Immature natural killer cell (primary cell): ENCODE measurements at regions not wholly inside any gene's neighbourhood (a gene's known extent, or its start where the extent isn't known, plus 50 kb on each side); places are given as distances from the start of the nearest gene placed in this dataset.

Experiments
- DNase-seq, 3 donors: peaks; one replicate each; pipeline ENCODE4 v3.0.0; 2022; ENCODE audit warnings: mixed read lengths in 1 of 3
- H3K27ac Mint-ChIP-seq, 6 donors: one replicate each; pipeline ENCODE4 v1.8.0; 2020; ENCODE audit warnings: mixed read lengths in 6 of 6, mild to moderate bottlenecking in 5 of 6, inconsistent platforms in 4 of 6, moderate library complexity in 3 of 6
- H3K27me3 Mint-ChIP-seq, 3 donors: one replicate each; pipeline ENCODE4 v1.8.0; 2020 to 2021; ENCODE audit warnings: low read depth in 3 of 3, mild to moderate bottlenecking in 3 of 3, mixed read lengths in 3 of 3, moderate library complexity in 3 of 3, inconsistent platforms in 1 of 3
- H3K36me3 Mint-ChIP-seq, 3 donors: one replicate each; pipeline ENCODE4 v1.8.0; 2020; ENCODE audit warnings: mixed read lengths in 3 of 3, inconsistent platforms in 2 of 3, mild to moderate bottlenecking in 2 of 3
- H3K4me1 Mint-ChIP-seq, 2 donors: one replicate each; pipeline ENCODE4 v1.8.0; 2020; ENCODE audit warnings: inconsistent platforms in 2 of 2, mild to moderate bottlenecking in 2 of 2, mixed read lengths in 2 of 2, moderate library complexity in 1 of 2
- H3K4me3 Mint-ChIP-seq, 5 donors: one replicate each; pipeline ENCODE4 v1.8.0; 2020; ENCODE audit warnings: mild to moderate bottlenecking in 5 of 5, mixed read lengths in 5 of 5, inconsistent platforms in 3 of 5, moderate library complexity in 3 of 5
- H3K9me3 Mint-ChIP-seq, 6 donors: one replicate each; pipeline ENCODE4 v1.8.0; 2020; ENCODE audit warnings: mild to moderate bottlenecking in 6 of 6, mixed read lengths in 6 of 6, inconsistent platforms in 4 of 6, moderate library complexity in 3 of 6

- no peak for DNase-seq
- Mint-ChIP-seq H3K36me3 (no peaks in the 10 kb centered on the region), H3K27ac (no peak overlapping the region), H3K4me1 (no peaks in the 10 kb centered on the region), H3K9me3 (peaks cover 0 to 8% (median 0%) of the 10 kb centered on the region in 6 donors), H3K27me3 (peaks cover 0 to 4% (median 0%) of the 10 kb centered on the region in 3 donors), H3K4me3 (no peak overlapping the region)
These were observed 304.9 kb upstream of the TCF21 start for GRCh38 chr6:133583907-133584427.

- Mint-ChIP-seq H3K27me3 (peaks cover 0 to 5% (median 0%) of the 10 kb centered on the region in 3 donors), H3K27ac (no peak overlapping the region), H3K4me1 (no peaks in the 10 kb centered on the region), H3K36me3 (no peaks in the 10 kb centered on the region), H3K9me3 (peaks cover 0 to 3% (median 0%) of the 10 kb centered on the region in 6 donors), H3K4me3 (no peak overlapping the region)
- no peak for DNase-seq
These were observed 304.1 kb upstream of the TCF21 start for GRCh38 chr6:133584823-133585222.

GRCh38 chr6:133585978-133586377 lies 302.9 kb upstream of the TCF21 start:
- H3K4me3 Mint-ChIP-seq: no peak overlapping the region
- DNase-seq: no peak
- no peak overlapping the region for H3K27ac Mint-ChIP-seq
- peaks cover 0 to 3% (median 0%) of the 10 kb centered on the region in 3 donors for H3K27me3 Mint-ChIP-seq
- H3K4me1 Mint-ChIP-seq: no peaks in the 10 kb centered on the region
- H3K36me3 Mint-ChIP-seq: no peaks in the 10 kb centered on the region
- peaks cover 0 to 4% (median 0%) of the 10 kb centered on the region in 6 donors for H3K9me3 Mint-ChIP-seq

GRCh38 chr6:133587546-133588160 lies 301.3 kb upstream of the TCF21 start:
- H3K27ac Mint-ChIP-seq: no peak overlapping the region
- H3K9me3 Mint-ChIP-seq: peaks cover 0 to 4% (median 0%) of the 10 kb centered on the region in 6 donors
- H3K4me3 Mint-ChIP-seq: no peak overlapping the region
- DNase-seq: no peak
- H3K27me3 Mint-ChIP-seq: peaks cover 0 to 3% (median 0%) of the 10 kb centered on the region in 3 donors
- H3K36me3 Mint-ChIP-seq: no peaks in the 10 kb centered on the region
- H3K4me1 Mint-ChIP-seq: no peaks in the 10 kb centered on the region

GRCh38 chr6:133590196-133590595 lies 298.7 kb upstream of the TCF21 start:
- H3K4me1 Mint-ChIP-seq: no peaks in the 10 kb centered on the region

GRCh38 chr6:133590814-133591213 lies 298.1 kb upstream of the TCF21 start:
- Mint-ChIP-seq H3K4me1 (no peaks in the 10 kb centered on the region), H3K27ac (no peak overlapping the region), H3K4me3 (no peak overlapping the region), H3K27me3 (peaks cover 0 to 3% (median 0%) of the 10 kb centered on the region in 3 donors), H3K36me3 (no peaks in the 10 kb centered on the region), H3K9me3 (peaks cover 0 to 4% (median 0%) of the 10 kb centered on the region in 6 donors)
- no peak for DNase-seq

More at GRCh38 chr6:133590196-133590595, 298.7 kb upstream of the TCF21 start:
- Mint-ChIP-seq H3K27ac (no peak overlapping the region), H3K27me3 (peaks cover 0 to 3% (median 0%) of the 10 kb centered on the region in 3 donors), H3K9me3 (peaks cover 0 to 4% (median 0%) of the 10 kb centered on the region in 6 donors), H3K36me3 (no peaks in the 10 kb centered on the region), H3K4me3 (no peak overlapping the region)
- no peak for DNase-seq

GRCh38 chr6:133591275-133591674 lies 297.6 kb upstream of the TCF21 start:
- Mint-ChIP-seq H3K27me3 (peaks cover 0 to 3% (median 0%) of the 10 kb centered on the region in 3 donors), H3K36me3 (no peaks in the 10 kb centered on the region), H3K4me3 (no peak overlapping the region), H3K9me3 (peaks cover 0 to 4% (median 0%) of the 10 kb centered on the region in 6 donors), H3K27ac (no peak overlapping the region), H3K4me1 (no peaks in the 10 kb centered on the region)
- DNase-seq: no peak

GRCh38 chr6:133594652-133595110 lies 294.2 kb upstream of the TCF21 start:
- no peaks in the 10 kb centered on the region for H3K27me3 Mint-ChIP-seq
- peaks cover 0 to 4% (median 0%) of the 10 kb centered on the region in 6 donors for H3K9me3 Mint-ChIP-seq
- H3K4me3 Mint-ChIP-seq: no peak overlapping the region
- H3K4me1 Mint-ChIP-seq: no peaks in the 10 kb centered on the region
- DNase-seq: no peak
- H3K27ac Mint-ChIP-seq: no peak overlapping the region
- H3K36me3 Mint-ChIP-seq: no peaks in the 10 kb centered on the region

- no peak for DNase-seq
- H3K4me3 Mint-ChIP-seq: no peak overlapping the region
- no peaks in the 10 kb centered on the region for H3K4me1 Mint-ChIP-seq
- H3K9me3 Mint-ChIP-seq: peaks cover 0 to 4% (median 0%) of the 10 kb centered on the region in 6 donors
- no peaks in the 10 kb centered on the region for H3K27me3 Mint-ChIP-seq
- no peaks in the 10 kb centered on the region for H3K36me3 Mint-ChIP-seq
- H3K27ac Mint-ChIP-seq: no peak overlapping the region
These were observed 293.7 kb upstream of the TCF21 start for GRCh38 chr6:133595111-133595761.

- Mint-ChIP-seq H3K4me1 (no peaks in the 10 kb centered on the region), H3K4me3 (no peak overlapping the region)
These were observed 282.1 kb upstream of the TCF21 start for GRCh38 chr6:133606852-133607251.

GRCh38 chr6:133608620-133609019 lies 280.3 kb upstream of the TCF21 start:
- Mint-ChIP-seq H3K27me3 (peaks cover 0 to 2% (median 0%) of the 10 kb centered on the region in 3 donors), H3K36me3 (no peaks in the 10 kb centered on the region), H3K4me3 (no peak overlapping the region), H3K9me3 (peaks cover 0 to 2% (median 0%) of the 10 kb centered on the region in 6 donors), H3K4me1 (no peaks in the 10 kb centered on the region), H3K27ac (no peak overlapping the region)
- DNase-seq: no peak

More at GRCh38 chr6:133606852-133607251, 282.1 kb upstream of the TCF21 start:
- H3K27ac Mint-ChIP-seq: no peak overlapping the region
- H3K36me3 Mint-ChIP-seq: no peaks in the 10 kb centered on the region
- DNase-seq: no peak
- peaks cover 0 to 2% (median 0%) of the 10 kb centered on the region in 6 donors for H3K9me3 Mint-ChIP-seq
- H3K27me3 Mint-ChIP-seq: peaks cover 0 to 2% (median 0%) of the 10 kb centered on the region in 3 donors

- H3K27me3 Mint-ChIP-seq: no peaks in the 10 kb centered on the region
- no peak overlapping the region for H3K4me3 Mint-ChIP-seq
- DNase-seq: no peak
- no peaks in the 10 kb centered on the region for H3K36me3 Mint-ChIP-seq
- H3K9me3 Mint-ChIP-seq: peaks cover 0 to 2% (median 0%) of the 10 kb centered on the region in 6 donors
- H3K27ac Mint-ChIP-seq: no peak overlapping the region
- no peaks in the 10 kb centered on the region for H3K4me1 Mint-ChIP-seq
These were observed 279.3 kb upstream of the TCF21 start for GRCh38 chr6:133609415-133610226.

- H3K4me1 Mint-ChIP-seq: no peaks in the 10 kb centered on the region
- peaks cover 0 to 2% (median 0%) of the 10 kb centered on the region in 6 donors for H3K9me3 Mint-ChIP-seq
- DNase-seq: no peak
- H3K4me3 Mint-ChIP-seq: no peak overlapping the region
- no peaks in the 10 kb centered on the region for H3K27me3 Mint-ChIP-seq
- H3K27ac Mint-ChIP-seq: no peak overlapping the region
- no peaks in the 10 kb centered on the region for H3K36me3 Mint-ChIP-seq
These were observed 278.6 kb upstream of the TCF21 start for GRCh38 chr6:133610227-133610840.
